Esophagus muscularis mucosa (tissue), 4 donors: ENCODE measurements at regions not wholly inside any gene's neighbourhood (a gene's known extent, or its start where the extent isn't known, plus 50 kb on each side); places are given as distances from the start of the nearest gene placed in this dataset.

Experiments used
- EP300 ChIP-seq: sonication (generic); formaldehyde crosslinking; IDR thresholded peaks from one replicate; pipeline ENCODE4 v1.6.1; 2017; ENCODE audit warnings: antibody characterized with exemption
- POLR2A ChIP-seq: fragments of 450-650 bp; IDR thresholded peaks from one replicate; pipeline ENCODE4 v1.6.1; 2017; ENCODE audit warnings: antibody characterized with exemption, moderate library complexity, mild to moderate bottlenecking, low read depth
- POLR2AphosphoS5 ChIP-seq, 2 donors: sonication (generic); formaldehyde crosslinking; IDR thresholded peaks; one replicate each; pipeline ENCODE4 v1.6.1; 2017; ENCODE audit warnings: antibody characterized with exemption in 2 of 2
- TF ChIP-seq, protein P1 (sequence below), 3 experiments: fragments of 200-600 bp in 2 of 3; fragments of 450-650 bp in 1 of 3; sonication (generic) in 2 of 3; IDR thresholded peaks; one replicate each; pipeline ENCODE4 v1.5.1; 2017 to 2019; ENCODE audit warnings: antibody characterized with exemption in 3 of 3, mild to moderate bottlenecking in 2 of 3, moderate library complexity in 1 of 3

DNA sequence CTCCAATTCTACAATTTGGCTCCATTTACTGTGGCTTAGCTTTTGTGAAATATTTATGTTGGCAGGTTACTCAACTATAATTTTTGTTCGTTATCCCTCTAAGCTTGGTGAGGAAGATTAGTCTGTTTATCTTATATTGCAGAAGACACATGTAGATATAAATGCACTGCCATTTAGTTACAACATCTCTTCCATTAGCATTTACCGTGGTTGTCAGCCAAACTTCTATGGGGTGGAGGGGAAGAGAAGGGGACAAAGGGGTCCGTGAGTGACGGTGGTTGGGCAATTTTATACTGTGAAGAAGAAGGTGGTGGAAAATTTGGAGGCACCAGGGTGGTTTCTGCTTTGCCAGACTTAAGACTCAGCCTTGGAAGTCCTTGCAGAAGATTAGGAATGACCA is 117.6 kb upstream of the CXCR4 start:
- TF ChIP-seq, protein P1, sequence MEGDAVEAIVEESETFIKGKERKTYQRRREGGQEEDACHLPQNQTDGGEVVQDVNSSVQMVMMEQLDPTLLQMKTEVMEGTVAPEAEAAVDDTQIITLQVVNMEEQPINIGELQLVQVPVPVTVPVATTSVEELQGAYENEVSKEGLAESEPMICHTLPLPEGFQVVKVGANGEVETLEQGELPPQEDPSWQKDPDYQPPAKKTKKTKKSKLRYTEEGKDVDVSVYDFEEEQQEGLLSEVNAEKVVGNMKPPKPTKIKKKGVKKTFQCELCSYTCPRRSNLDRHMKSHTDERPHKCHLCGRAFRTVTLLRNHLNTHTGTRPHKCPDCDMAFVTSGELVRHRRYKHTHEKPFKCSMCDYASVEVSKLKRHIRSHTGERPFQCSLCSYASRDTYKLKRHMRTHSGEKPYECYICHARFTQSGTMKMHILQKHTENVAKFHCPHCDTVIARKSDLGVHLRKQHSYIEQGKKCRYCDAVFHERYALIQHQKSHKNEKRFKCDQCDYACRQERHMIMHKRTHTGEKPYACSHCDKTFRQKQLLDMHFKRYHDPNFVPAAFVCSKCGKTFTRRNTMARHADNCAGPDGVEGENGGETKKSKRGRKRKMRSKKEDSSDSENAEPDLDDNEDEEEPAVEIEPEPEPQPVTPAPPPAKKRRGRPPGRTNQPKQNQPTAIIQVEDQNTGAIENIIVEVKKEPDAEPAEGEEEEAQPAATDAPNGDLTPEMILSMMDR (IDR thresholded peaks at IDR 0.05), result no peak
- TF ChIP-seq POLR2AphosphoS5 (IDR thresholded peaks at IDR 0.05), result no peak
- TF ChIP-seq POLR2A, result no peak
- TF ChIP-seq EP300, result no peak
